SK-N-SH (cell line): ENCODE measurements at regions not wholly inside any gene's neighbourhood (a gene's known extent, or its start where the extent isn't known, plus 50 kb on each side); places are given as distances from the start of the nearest gene placed in this dataset.

ENCODE experiments used
- CTCF ChIA-PET: fragments of 300-600, 350-600 bp; formaldehyde crosslinking; extraction: SDS; loops from one replicate; lab custom pipeline; 2021; lab: Yijun Ruan, JAX
- POLR2A ChIA-PET: fragments of 350-600 bp; sonication (Branson Sonifier 250); formaldehyde crosslinking; extraction: SDS; loops from one replicate; lab custom pipeline; 2020; ENCODE audit warnings: antibody characterized with exemption, inconsistent platforms; lab: Yijun Ruan, JAX
- DNase-seq: peaks from one replicate; pipeline ENCODE4 v3.0.0; 2012
- H2AFZ ChIP-seq: fragments of 200-600 bp; sonication (generic); 2 replicates; pipeline ENCODE4 v1.8.1; 2016; ENCODE audit warnings: antibody characterized with exemption, mild to moderate bottlenecking, low read depth
- H3F3A ChIP-seq: fragments of 200-600 bp; sonication (generic); replicated peaks from 2 replicates; pipeline ENCODE3; 2016; ENCODE audit warnings: antibody characterized with exemption, mild to moderate bottlenecking; ENCODE audit not compliant: insufficient read depth
- H3K27ac ChIP-seq, 2 experiments: fragments of 200-500 bp in 1 of 2; fragments of 200-600 bp in 1 of 2; sonication (Bioruptor generic) in 1 of 2; sonication (generic), shearing (Covaris generic) in 1 of 2; 2 replicates each; pipeline versions ENCODE4 v1.5.1 to v1.6.1; 2014 to 2016; ENCODE audit warnings: low read depth in 2 of 2, inconsistent platforms in 1 of 2, low read length in 1 of 2, mild to moderate bottlenecking in 1 of 2, mixed read lengths in 1 of 2
- H3K27me3 ChIP-seq: fragments of 200-600 bp; sonication (generic), shearing (Covaris generic); 2 replicates; pipeline ENCODE4 v1.6.1; 2016; ENCODE audit warnings: mixed run types; ENCODE audit not compliant: insufficient read depth
- H3K36me3 ChIP-seq, 2 experiments: fragments of 200-500 bp in 1 of 2; fragments of 200-600 bp in 1 of 2; sonication (Bioruptor generic) in 1 of 2; sonication (generic) in 1 of 2; replicated peaks in 1 of 2; 2 replicates each; pipeline versions ENCODE3 to v1.5.1; 2014 to 2016; ENCODE audit warnings: low read length in 1 of 2, mild to moderate bottlenecking in 1 of 2; ENCODE audit not compliant: insufficient read depth in 2 of 2, control insufficient read depth in 1 of 2
- H3K4me1 ChIP-seq, 2 experiments: fragments of 200-500 bp in 1 of 2; fragments of 200-600 bp in 1 of 2; sonication (Bioruptor generic) in 1 of 2; sonication (generic), shearing (Covaris generic) in 1 of 2; 2 replicates each; pipeline versions ENCODE4 v1.5.1 to v1.6.1; 2014 to 2016; ENCODE audit warnings: low read depth in 1 of 2, low read length in 1 of 2, mixed run types in 1 of 2; ENCODE audit not compliant: insufficient read depth in 2 of 2, control insufficient read depth in 1 of 2
- H3K4me2 ChIP-seq: fragments of 200-600 bp; sonication (generic), shearing (Covaris generic); 2 replicates; pipeline ENCODE4 v1.6.1; 2017; ENCODE audit warnings: mixed run types
- H3K4me3 ChIP-seq, 2 experiments: fragments of 200-500 bp in 1 of 2; fragments of 200-600 bp in 1 of 2; sonication (Bioruptor generic) in 1 of 2; sonication (generic), shearing (Covaris generic) in 1 of 2; 2 replicates each; pipeline versions ENCODE4 v1.5.1 to v1.8.1; 2014 to 2016; ENCODE audit warnings: low read depth in 2 of 2, inconsistent platforms in 1 of 2, low read length in 1 of 2, mild to moderate bottlenecking in 1 of 2, mixed read lengths in 1 of 2, moderate library complexity in 1 of 2
- H3K79me2 ChIP-seq: fragments of 200-600 bp; sonication (generic); 2 replicates; pipeline ENCODE4 v1.8.1; 2017; ENCODE audit warnings: mild to moderate bottlenecking; ENCODE audit not compliant: insufficient read depth
- H3K9ac ChIP-seq: fragments of 200-600 bp; sonication (generic); 2 replicates; pipeline ENCODE4 v1.6.1; 2017; ENCODE audit warnings: mixed run types
- H3K9me2 ChIP-seq: fragments of 200-600 bp; sonication (generic); 2 replicates; pipeline ENCODE4 v1.6.1; 2017; ENCODE audit warnings: mixed run types
- H3K9me3 ChIP-seq: fragments of 200-600 bp; sonication (generic); 2 replicates; pipeline ENCODE4 v1.6.1; 2017; ENCODE audit warnings: mixed run types, mild to moderate bottlenecking, moderate library complexity
- H4K20me1 ChIP-seq: fragments of 200-600 bp; sonication (generic); 2 replicates; pipeline ENCODE4 v1.6.1; 2017; ENCODE audit warnings: mild to moderate bottlenecking, mixed run types; ENCODE audit not compliant: insufficient read depth
- ELF1 ChIP-seq: IDR thresholded peaks from 2 replicates; pipeline ENCODE4 v1.4.0; 2012
- EP300 ChIP-seq, 2 experiments: IDR thresholded peaks; 2 replicates each; pipeline versions ENCODE4 v1.4.0 to v1.6.1; 2012; ENCODE audit warnings: borderline replicate concordance in 1 of 2, low read depth in 1 of 2, low read length in 1 of 2
- EZH2phosphoT487 ChIP-seq: fragments of 200-600 bp; sonication (generic); IDR thresholded peaks from 2 replicates; pipeline ENCODE4 v1.6.1; 2017; ENCODE audit warnings: low read depth, mixed run types, mild to moderate bottlenecking, antibody characterized with exemption, moderate library complexity, borderline replicate concordance
- GABPA ChIP-seq: IDR thresholded peaks from 2 replicates; pipeline ENCODE4 v1.4.0; 2012; ENCODE audit warnings: low read depth, mild to moderate bottlenecking
- GATA2 ChIP-seq: sonication (generic); formaldehyde crosslinking; IDR thresholded peaks from 2 replicates; pipeline ENCODE4 v1.5.0; 2020; ENCODE audit warnings: mild to moderate bottlenecking, missing genetic modification reagents
- JUND ChIP-seq: IDR thresholded peaks from 2 replicates; pipeline ENCODE4 v1.4.0; 2012
- MEF2A ChIP-seq: IDR thresholded peaks from 2 replicates; pipeline ENCODE4 v1.4.0; 2012; ENCODE audit warnings: low read depth, borderline replicate concordance
- POLR2AphosphoS5 ChIP-seq: IDR thresholded peaks from 2 replicates; pipeline ENCODE4 v1.6.1; 2012; ENCODE audit warnings: low read depth, low read length
- RXRA ChIP-seq: IDR thresholded peaks from 2 replicates; pipeline ENCODE4 v1.4.0; 2012; ENCODE audit warnings: low read depth, mild to moderate bottlenecking, borderline replicate concordance
- SIN3A ChIP-seq: IDR thresholded peaks from 2 replicates; pipeline ENCODE4 v1.6.1; 2012; ENCODE audit warnings: low read depth, mild to moderate bottlenecking, low read length, moderate library complexity, borderline replicate concordance
- TAF1 ChIP-seq: IDR thresholded peaks from 2 replicates; pipeline ENCODE4 v1.6.1; 2012; ENCODE audit warnings: low read depth, mild to moderate bottlenecking, low read length, moderate library complexity, borderline replicate concordance
- TCF12 ChIP-seq: IDR thresholded peaks from 2 replicates; pipeline ENCODE4 v1.4.0; 2012
- TEAD4 ChIP-seq: IDR thresholded peaks from 2 replicates; pipeline ENCODE4 v1.4.0; 2012; ENCODE audit warnings: mild to moderate bottlenecking, borderline replicate concordance; ENCODE audit not compliant: insufficient read depth
- WGBS: methylation state at CpG from one replicate; pipeline ENCODE4 v1.1.6; 2017; ENCODE audit warnings: low lambda C conversion rate; 5-methylcytosine and 5-hydroxymethylcytosine counted together
- TF ChIP-seq, protein P1 (sequence below): IDR thresholded peaks from 2 replicates; pipeline ENCODE4; 2012
- TF ChIP-seq, protein P2 (sequence below): IDR thresholded peaks from 2 replicates; pipeline ENCODE4 v1.4.0; 2012; ENCODE audit warnings: low read depth, borderline replicate concordance

DNA sequence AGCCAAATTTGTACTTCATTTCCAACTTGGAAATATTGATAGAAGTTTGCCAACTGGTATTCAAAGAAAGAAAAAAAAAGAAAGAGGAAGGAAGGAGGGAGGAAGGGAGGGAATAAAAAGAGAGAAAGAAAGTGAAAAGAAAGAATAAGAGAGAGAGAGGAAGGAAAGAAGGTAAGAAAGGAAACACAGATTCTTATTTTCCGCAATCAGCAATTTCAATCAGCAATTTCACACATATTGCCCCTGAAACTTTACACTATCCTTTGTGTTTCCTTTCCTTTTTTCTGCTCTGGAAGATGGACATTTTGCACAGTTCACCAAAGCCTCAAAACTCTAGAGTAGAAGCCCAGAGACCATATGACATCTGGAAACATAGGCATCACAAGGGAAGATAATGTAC lies 888.1 kb downstream of the REEP3 start (continued):
- TF ChIP-seq, protein P1, sequence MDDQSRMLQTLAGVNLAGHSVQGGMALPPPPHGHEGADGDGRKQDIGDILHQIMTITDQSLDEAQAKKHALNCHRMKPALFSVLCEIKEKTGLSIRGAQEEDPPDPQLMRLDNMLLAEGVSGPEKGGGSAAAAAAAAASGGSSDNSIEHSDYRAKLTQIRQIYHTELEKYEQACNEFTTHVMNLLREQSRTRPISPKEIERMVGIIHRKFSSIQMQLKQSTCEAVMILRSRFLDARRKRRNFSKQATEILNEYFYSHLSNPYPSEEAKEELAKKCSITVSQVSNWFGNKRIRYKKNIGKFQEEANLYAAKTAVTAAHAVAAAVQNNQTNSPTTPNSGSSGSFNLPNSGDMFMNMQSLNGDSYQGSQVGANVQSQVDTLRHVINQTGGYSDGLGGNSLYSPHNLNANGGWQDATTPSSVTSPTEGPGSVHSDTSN: no peak
- TF ChIP-seq, protein P2, sequence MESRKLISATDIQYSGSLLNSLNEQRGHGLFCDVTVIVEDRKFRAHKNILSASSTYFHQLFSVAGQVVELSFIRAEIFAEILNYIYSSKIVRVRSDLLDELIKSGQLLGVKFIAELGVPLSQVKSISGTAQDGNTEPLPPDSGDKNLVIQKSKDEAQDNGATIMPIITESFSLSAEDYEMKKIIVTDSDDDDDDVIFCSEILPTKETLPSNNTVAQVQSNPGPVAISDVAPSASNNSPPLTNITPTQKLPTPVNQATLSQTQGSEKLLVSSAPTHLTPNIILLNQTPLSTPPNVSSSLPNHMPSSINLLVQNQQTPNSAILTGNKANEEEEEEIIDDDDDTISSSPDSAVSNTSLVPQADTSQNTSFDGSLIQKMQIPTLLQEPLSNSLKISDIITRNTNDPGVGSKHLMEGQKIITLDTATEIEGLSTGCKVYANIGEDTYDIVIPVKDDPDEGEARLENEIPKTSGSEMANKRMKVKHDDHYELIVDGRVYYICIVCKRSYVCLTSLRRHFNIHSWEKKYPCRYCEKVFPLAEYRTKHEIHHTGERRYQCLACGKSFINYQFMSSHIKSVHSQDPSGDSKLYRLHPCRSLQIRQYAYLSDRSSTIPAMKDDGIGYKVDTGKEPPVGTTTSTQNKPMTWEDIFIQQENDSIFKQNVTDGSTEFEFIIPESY: no peak

DNA sequence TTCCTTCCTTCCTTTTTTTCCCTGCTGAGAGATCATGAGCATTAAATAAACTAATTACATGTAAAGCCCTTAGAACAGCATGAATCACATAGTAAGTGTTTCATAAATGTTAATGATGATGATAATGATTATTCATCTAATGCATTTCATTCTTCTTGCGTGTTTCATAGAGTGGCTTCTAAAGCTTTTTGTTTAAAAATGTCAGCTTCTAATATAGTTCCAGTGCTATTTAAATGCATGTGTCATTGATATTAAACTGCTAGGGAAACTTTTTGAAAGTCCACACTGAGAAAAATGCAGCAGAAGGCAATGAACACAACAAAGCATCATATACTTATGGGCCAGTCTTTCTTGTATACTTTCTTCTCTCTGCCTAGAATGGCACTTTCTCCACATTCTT lies 894.8 kb downstream of the REEP3 start:
- WGBS: 67% methylated on average over 1 of the region's 1 CpG
- H3K79me2 ChIP-seq: no peaks in the 10 kb centered on the region
- ChIA-PET CTCF (no interaction called here), POLR2A (no interaction called here)
- no peak overlapping the region for H3K9ac ChIP-seq
- H3F3A ChIP-seq: no peaks in the 10 kb centered on the region
- no peak for TF ChIP-seq SIN3A
- TF ChIP-seq, protein P2: no peak
- TF ChIP-seq GATA2 (CRISPR knock-in tag): no peak
- TF ChIP-seq ELF1: no peak
- no peak for TF ChIP-seq EP300 (IDR thresholded peaks at IDR 0.05; ENCODE audit: borderline replicate concordance in 1 of 2, low read depth in 1 of 2, low read length in 1 of 2)
- TF ChIP-seq EZH2phosphoT487: no peak
- no peak for TF ChIP-seq POLR2AphosphoS5
- no peak for TF ChIP-seq MEF2A
- no peak for TF ChIP-seq RXRA
- no peak for TF ChIP-seq TAF1
- no peak for TF ChIP-seq TEAD4
- TF ChIP-seq JUND: no peak
- no peak for TF ChIP-seq TCF12
- no peak for TF ChIP-seq GABPA
- TF ChIP-seq, all 33 proteins: peak for 0
- Histone ChIP-seq H3K27me3 (no peaks in the 10 kb centered on the region), H2AFZ (no peak overlapping the region), H3K27ac (no peak overlapping the region), H4K20me1 (no peaks in the 10 kb centered on the region), H3K9me2 (no peaks in the 10 kb centered on the region), H3K36me3 (no peaks in the 10 kb centered on the region), H3K4me2 (no peak overlapping the region), H3K4me1 (no peaks in the 10 kb centered on the region), H3K4me3 (no peak overlapping the region), H3K9me3 (no peaks in the 10 kb centered on the region)
- DNase-seq: no peak
